H9 (cell line): ENCODE measurements at regions not wholly inside any gene's neighbourhood (a gene's known extent, or its start where the extent isn't known, plus 50 kb on each side); places are given as distances from the start of the nearest gene placed in this dataset.

ENCODE experiments used
- DNase-seq: peaks from one replicate; pipeline ENCODE4 v3.0.0-alpha.2; 2017
- H2AFZ ChIP-seq: one replicate; pipeline ENCODE4 v1.6.1; 2013; ENCODE audit warnings: mild to moderate bottlenecking, low read length, control low read depth, moderate library complexity
- H2AK5ac ChIP-seq: 2 replicates; pipeline ENCODE4 v1.6.1; 2013; ENCODE audit warnings: low read length, control low read depth, mixed read lengths; ENCODE audit not compliant: insufficient read length
- H2BK120ac ChIP-seq: one replicate; pipeline ENCODE4 v1.6.1; 2013; ENCODE audit warnings: low read depth, mild to moderate bottlenecking, low read length, control low read depth, inconsistent platforms; ENCODE audit not compliant: poor library complexity, severe bottlenecking
- H2BK12ac ChIP-seq: 2 replicates; pipeline ENCODE4 v1.6.1; 2013; ENCODE audit warnings: low read length, control low read depth, mixed read lengths, low read depth; ENCODE audit not compliant: insufficient read length
- H2BK15ac ChIP-seq: 2 replicates; pipeline ENCODE4 v1.6.1; 2013; ENCODE audit warnings: low read depth, low read length, control low read depth
- H2BK20ac ChIP-seq: one replicate; pipeline ENCODE4 v1.6.1; 2013; ENCODE audit warnings: low read depth, mild to moderate bottlenecking, low read length, control low read depth, inconsistent platforms; ENCODE audit not compliant: poor library complexity, severe bottlenecking
- H2BK5ac ChIP-seq: 2 replicates; pipeline ENCODE4 v1.6.1; 2013; ENCODE audit warnings: low read length, control low read depth, mixed read lengths; ENCODE audit not compliant: insufficient read length
- H3K14ac ChIP-seq: 2 replicates; pipeline ENCODE4 v1.6.1; 2013; ENCODE audit warnings: low read length, control low read depth; ENCODE audit not compliant: insufficient read depth
- H3K18ac ChIP-seq: 2 replicates; pipeline ENCODE4 v1.6.1; 2013; ENCODE audit warnings: low read depth, mild to moderate bottlenecking, mixed read lengths, low read length, control low read depth; ENCODE audit not compliant: insufficient read length
- H3K23ac ChIP-seq: 2 replicates; pipeline ENCODE4 v1.6.1; 2013; ENCODE audit warnings: low read length, control low read depth, mixed read lengths, low read depth; ENCODE audit not compliant: insufficient read length
- H3K23me2 ChIP-seq: 2 replicates; pipeline ENCODE4 v1.6.1; 2013; ENCODE audit warnings: low read depth, mild to moderate bottlenecking, mixed read lengths, low read length, control low read depth; ENCODE audit not compliant: insufficient read length, poor library complexity, severe bottlenecking
- H3K27ac ChIP-seq: 2 replicates; pipeline ENCODE4 v1.5.1; 2013; ENCODE audit warnings: low read length, control low read depth, mixed read lengths, low read depth; ENCODE audit not compliant: insufficient read length
- H3K27me3 ChIP-seq: 2 replicates; pipeline ENCODE4 v1.6.1; 2013; ENCODE audit warnings: low read length, control low read depth, inconsistent platforms; ENCODE audit not compliant: insufficient read depth
- H3K4ac ChIP-seq: 2 replicates; pipeline ENCODE4 v1.6.1; 2013; ENCODE audit warnings: low read depth, mild to moderate bottlenecking, control low read depth, inconsistent platforms, low read length, moderate library complexity
- H3K4me1 ChIP-seq: 2 replicates; pipeline ENCODE4 v1.6.1; 2013; ENCODE audit warnings: low read length, control low read depth, inconsistent platforms; ENCODE audit not compliant: insufficient read depth
- H3K4me2 ChIP-seq: 2 replicates; pipeline ENCODE4 v1.6.1; 2013; ENCODE audit warnings: low read length, control low read depth, mixed read lengths; ENCODE audit not compliant: insufficient read length, insufficient read depth
- H3K56ac ChIP-seq: 2 replicates; pipeline ENCODE4 v1.6.1; 2013; ENCODE audit warnings: low read depth, mild to moderate bottlenecking, mixed read lengths, low read length, control low read depth; ENCODE audit not compliant: insufficient read length
- H3K79me1 ChIP-seq: 2 replicates; pipeline ENCODE4 v1.6.1; 2013; ENCODE audit warnings: low read depth, mild to moderate bottlenecking, moderate library complexity, low read length, control low read depth, inconsistent platforms; ENCODE audit not compliant: insufficient read depth, poor library complexity, severe bottlenecking
- H3K79me2 ChIP-seq: 2 replicates; pipeline ENCODE4 v1.6.1; 2013; ENCODE audit warnings: low read length, control low read depth, inconsistent platforms; ENCODE audit not compliant: insufficient read depth
- H3K9ac ChIP-seq: 2 replicates; pipeline ENCODE4 v1.6.1; 2013; ENCODE audit warnings: low read length, control low read depth, mixed read lengths; ENCODE audit not compliant: insufficient read length; ENCODE audit errors: extremely low read depth
- H3K9me3 ChIP-seq: one replicate; pipeline ENCODE4 v1.6.1; 2013; ENCODE audit warnings: low read depth, low read length, inconsistent platforms; ENCODE audit not compliant: control insufficient read depth
- H3T11ph ChIP-seq: one replicate; pipeline ENCODE4 v1.6.1; 2013; ENCODE audit warnings: mild to moderate bottlenecking, low read length, control low read depth, inconsistent platforms
- H4K20me1 ChIP-seq: one replicate; pipeline ENCODE4 v1.6.1; 2013; ENCODE audit not compliant: control insufficient read depth, insufficient read length, insufficient read depth
- H4K5ac ChIP-seq: 2 replicates; pipeline ENCODE4 v1.6.1; 2013; ENCODE audit warnings: low read depth, mild to moderate bottlenecking, mixed read lengths, low read length, control low read depth; ENCODE audit not compliant: insufficient read length
- H4K8ac ChIP-seq: replicated peaks from 2 replicates; pipeline ENCODE4 v1.6.1; 2013; ENCODE audit warnings: low read length, control low read depth, mixed read lengths, low read depth; ENCODE audit not compliant: insufficient read length
- H4K91ac ChIP-seq: 2 replicates; pipeline ENCODE4 v1.6.1; 2013; ENCODE audit warnings: low read depth, mild to moderate bottlenecking, moderate library complexity, mixed read lengths, low read length, control low read depth; ENCODE audit not compliant: insufficient read length
- H3K27ac Mint-ChIP-seq, 3 experiments: 2 replicates in 2 of 3; 3 replicates in 1 of 3; pipeline ENCODE4 v1.8.0; 2020 to 2021; ENCODE audit warnings: mixed read lengths in 3 of 3, mild to moderate bottlenecking in 1 of 3, moderate library complexity in 1 of 3
- H3K27me3 Mint-ChIP-seq: 2 replicates; pipeline ENCODE4 v1.8.0; 2021; ENCODE audit warnings: low read depth, mild to moderate bottlenecking, moderate library complexity, mixed read lengths
- H3K36me3 Mint-ChIP-seq, 3 experiments: 2 replicates in 2 of 3; 3 replicates in 1 of 3; pipeline ENCODE4 v1.8.0; 2020 to 2021; ENCODE audit warnings: low read depth in 3 of 3, mixed read lengths in 3 of 3; ENCODE audit not compliant: insufficient read depth in 1 of 3
- H3K4me1 Mint-ChIP-seq, 2 experiments: 2 replicates each; pipeline ENCODE4 v1.8.0; 2020; ENCODE audit warnings: mixed read lengths in 2 of 2
- H3K4me3 Mint-ChIP-seq, 2 experiments: 2 replicates in 1 of 2; 3 replicates in 1 of 2; pipeline ENCODE4 v1.8.0; 2020 to 2021; ENCODE audit warnings: mild to moderate bottlenecking in 2 of 2, mixed read lengths in 2 of 2, moderate library complexity in 1 of 2
- H3K9me3 Mint-ChIP-seq, 2 experiments: 2 replicates in 1 of 2; 3 replicates in 1 of 2; pipeline ENCODE4 v1.8.0; 2020; ENCODE audit warnings: mild to moderate bottlenecking in 2 of 2, mixed read lengths in 2 of 2, moderate library complexity in 1 of 2
- CTCF ChIP-seq: fragments of 200-600 bp; sonication (generic); conservative IDR thresholded peaks from 3 replicates; pipeline ENCODE4 v1.8.0; 2021; ENCODE audit warnings: antibody characterized with exemption, mild to moderate bottlenecking
- WGBS: extraction: QIAGEN DNeasy Blood & Tissue Kit; methylation state at CpG from one replicate; pipeline ENCODE4 v1.1.7; 2013; ENCODE audit warnings: missing lambda C conversion rate, low lambda C conversion rate, mixed read lengths; ENCODE audit not compliant: insufficient read length; ENCODE audit errors: extremely low coverage; 5-methylcytosine and 5-hydroxymethylcytosine counted together

GRCh38 chr3:181213347-181213746 lies 223.8 kb upstream of the DNAJC19 start:
- no peak overlapping the region for H4K8ac ChIP-seq
- H4K91ac ChIP-seq = no peak overlapping the region
- no peak overlapping the region for H2AFZ ChIP-seq
- no peak overlapping the region for H2AK5ac ChIP-seq
- H3K18ac ChIP-seq = no peak overlapping the region
- Mint-ChIP-seq H3K27ac (no peak overlapping the region), H3K27me3 (no peaks in the 10 kb centered on the region), H3K4me1 (peaks cover 2 to 3% of the 10 kb centered on the region in 2 experiments; a peak in 2 of 4 replicates), H3K36me3 (no peaks in the 10 kb centered on the region), H3K4me3 (no peak overlapping the region), H3K9me3 (no peaks in the 10 kb centered on the region)
- no peak overlapping the region for H2BK20ac ChIP-seq
- no peak overlapping the region for H3K4ac ChIP-seq
- no peak overlapping the region for H3K14ac ChIP-seq
- no peaks in the 10 kb centered on the region for H3K27me3 ChIP-seq
- H2BK15ac ChIP-seq = no peak overlapping the region
- H3K27ac ChIP-seq = no peak overlapping the region
- no peaks in the 10 kb centered on the region for H3K23me2 ChIP-seq
- no peak overlapping the region for H2BK5ac ChIP-seq
- TF ChIP-seq CTCF = no peak
- no peak overlapping the region for H2BK120ac ChIP-seq
- no peaks in the 10 kb centered on the region for H3K4me1 ChIP-seq
- H3K79me1 ChIP-seq = no peaks in the 10 kb centered on the region
- H4K5ac ChIP-seq = no peak overlapping the region
- no peak overlapping the region for H2BK12ac ChIP-seq
- H3K9me3 ChIP-seq = no peaks in the 10 kb centered on the region
- WGBS = no CpG with 5 or more reads among the region's 2 CpGs
- no peak for DNase-seq
- H3T11ph ChIP-seq = no peak overlapping the region
- no peaks in the 10 kb centered on the region for H4K20me1 ChIP-seq
- H3K56ac ChIP-seq = no peak overlapping the region
- no peak overlapping the region for H3K23ac ChIP-seq
- no peaks in the 10 kb centered on the region for H3K79me2 ChIP-seq
- no peak overlapping the region for H3K4me2 ChIP-seq
- no peak overlapping the region for H3K9ac ChIP-seq
